ENCODE measurements at regions not wholly inside any gene's neighbourhood (a gene's known extent, or its start where the extent isn't known, plus 50 kb on each side); places are given as distances from the start of the nearest gene placed in this dataset.
"Not testable (repeated sequence)": the region's sequence is repeated elsewhere in the genome, so short reads cannot be mapped to it uniquely, and the experiment has no call there.

DNA sequence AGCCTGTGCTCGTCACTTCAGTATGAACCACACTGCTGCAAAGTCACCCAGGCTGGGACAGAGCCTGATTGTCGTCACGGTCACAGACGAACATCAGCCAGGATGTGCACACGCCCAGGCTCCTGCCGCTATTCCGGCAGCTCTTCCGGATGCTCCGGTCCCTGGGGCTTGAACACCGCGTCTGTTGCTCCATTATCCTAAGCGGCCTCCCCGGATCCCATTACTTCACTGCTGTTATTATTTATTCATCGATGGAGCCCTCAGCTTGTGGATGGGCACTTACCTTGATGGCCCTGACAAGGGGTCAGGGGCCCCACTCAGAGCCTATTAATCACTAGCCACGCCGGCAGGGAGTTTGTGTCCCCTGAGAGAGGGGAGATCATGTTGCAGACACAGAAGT, 120.8 kb upstream of the PCBD1 start:
- TF ChIP-seq, protein P1, sequence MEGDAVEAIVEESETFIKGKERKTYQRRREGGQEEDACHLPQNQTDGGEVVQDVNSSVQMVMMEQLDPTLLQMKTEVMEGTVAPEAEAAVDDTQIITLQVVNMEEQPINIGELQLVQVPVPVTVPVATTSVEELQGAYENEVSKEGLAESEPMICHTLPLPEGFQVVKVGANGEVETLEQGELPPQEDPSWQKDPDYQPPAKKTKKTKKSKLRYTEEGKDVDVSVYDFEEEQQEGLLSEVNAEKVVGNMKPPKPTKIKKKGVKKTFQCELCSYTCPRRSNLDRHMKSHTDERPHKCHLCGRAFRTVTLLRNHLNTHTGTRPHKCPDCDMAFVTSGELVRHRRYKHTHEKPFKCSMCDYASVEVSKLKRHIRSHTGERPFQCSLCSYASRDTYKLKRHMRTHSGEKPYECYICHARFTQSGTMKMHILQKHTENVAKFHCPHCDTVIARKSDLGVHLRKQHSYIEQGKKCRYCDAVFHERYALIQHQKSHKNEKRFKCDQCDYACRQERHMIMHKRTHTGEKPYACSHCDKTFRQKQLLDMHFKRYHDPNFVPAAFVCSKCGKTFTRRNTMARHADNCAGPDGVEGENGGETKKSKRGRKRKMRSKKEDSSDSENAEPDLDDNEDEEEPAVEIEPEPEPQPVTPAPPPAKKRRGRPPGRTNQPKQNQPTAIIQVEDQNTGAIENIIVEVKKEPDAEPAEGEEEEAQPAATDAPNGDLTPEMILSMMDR (conservative IDR thresholded peaks at IDR 0.05; ENCODE audit: low read length), result no peak
- no peak overlapping the region for H3K4me3 ChIP-seq (ENCODE audit: low read length)

DNA sequence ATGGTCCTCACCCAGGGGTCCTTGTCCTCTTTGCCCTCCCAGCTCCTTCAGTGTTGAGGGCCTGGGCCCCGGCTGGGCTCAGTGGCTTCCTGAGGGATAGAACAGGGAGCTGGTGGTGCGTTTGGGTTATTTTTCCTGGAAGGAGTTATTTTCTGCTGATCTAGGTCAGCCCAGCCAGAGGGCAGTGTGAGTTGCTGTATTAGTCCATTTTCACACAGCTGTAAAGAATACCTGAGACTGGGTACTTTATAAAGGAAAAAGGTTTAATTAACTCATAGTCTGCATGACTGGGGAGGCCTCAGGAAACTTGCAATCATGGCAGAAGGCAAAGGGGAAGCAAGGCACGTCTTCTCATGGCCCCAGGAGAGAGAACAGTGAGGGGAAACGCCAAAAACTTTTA, 122.4 kb upstream of the PCBD1 start:
- DNase-seq (ENCODE audit: low read depth), result no peak
- TF ChIP-seq, protein P1 (conservative IDR thresholded peaks at IDR 0.05; ENCODE audit: low read length), result no peak
- no peak overlapping the region for H3K4me3 ChIP-seq (ENCODE audit: low read length)

More for the DNA sequence above, 120.8 kb upstream of the PCBD1 start:
- no peak for DNase-seq (ENCODE audit: low read depth)

DNA sequence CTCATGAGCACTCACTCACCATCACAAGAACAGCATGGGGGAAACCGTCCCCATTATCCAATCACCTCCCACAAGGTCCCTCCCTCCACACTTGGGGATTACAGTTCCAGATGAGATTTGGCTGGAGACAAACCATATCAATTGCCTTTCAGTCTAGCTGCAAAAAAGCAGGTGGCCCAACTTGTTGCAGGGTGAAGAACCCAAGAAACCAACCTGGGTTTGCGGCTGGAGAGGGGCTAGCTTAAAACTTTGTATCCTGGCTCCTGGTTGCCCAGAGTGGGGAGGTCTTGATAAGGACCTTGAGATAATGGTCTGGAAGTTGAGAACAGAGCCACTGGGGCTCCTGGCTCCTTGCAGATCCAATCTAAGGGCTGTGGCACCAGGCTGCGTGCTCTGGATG, 122.8 kb upstream of the PCBD1 start:
- no peak overlapping the region for H3K4me3 ChIP-seq (ENCODE audit: low read length)
- TF ChIP-seq, protein P1 (conservative IDR thresholded peaks at IDR 0.05; ENCODE audit: low read length), result no peak

DNA sequence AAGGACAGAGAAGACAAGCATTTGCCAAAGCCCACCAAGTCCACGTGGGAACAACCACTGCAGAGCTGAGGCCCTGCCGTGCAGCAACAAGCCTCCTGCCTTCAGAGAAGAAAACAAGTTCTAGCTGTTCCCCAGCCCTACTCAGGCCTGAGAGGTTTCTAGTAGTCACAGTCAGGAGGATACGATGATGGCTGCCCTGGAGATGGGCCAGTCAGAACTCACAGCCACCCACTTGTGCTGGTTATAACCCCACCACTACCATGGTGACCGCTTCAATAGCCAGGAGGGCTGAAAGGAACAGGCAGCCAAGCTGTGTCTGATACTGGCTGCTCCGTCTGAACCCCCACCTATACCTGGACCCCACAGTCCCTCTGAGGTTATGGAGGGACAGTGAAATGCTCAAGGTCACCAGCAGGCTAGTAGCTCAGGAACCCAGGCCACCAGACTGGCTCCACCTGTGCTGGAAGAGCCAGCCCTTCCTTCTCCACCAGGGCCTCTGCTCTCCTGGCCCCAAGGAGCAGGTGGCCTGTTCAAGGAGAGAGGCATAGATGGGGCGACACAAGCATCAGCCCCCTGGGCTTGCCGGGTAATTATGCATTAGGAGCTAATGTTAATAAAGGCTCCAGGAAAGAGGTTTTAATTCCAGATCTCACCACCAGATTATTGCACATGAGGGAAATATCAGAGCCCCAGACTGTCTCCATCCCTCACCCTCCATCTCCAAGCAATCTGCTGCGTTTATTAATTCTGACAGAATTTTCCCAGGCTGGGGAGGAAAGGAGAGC, 125.8 kb upstream of the PCBD1 start:
- no peak overlapping the region for H3K4me3 ChIP-seq (ENCODE audit: low read length)
- no peak for DNase-seq (ENCODE audit: low read depth)
- TF ChIP-seq, protein P1 (conservative IDR thresholded peaks at IDR 0.05; ENCODE audit: low read length), result no peak

More for the DNA sequence above, 122.8 kb upstream of the PCBD1 start:
- DNase-seq (ENCODE audit: low read depth), result no peak

DNA sequence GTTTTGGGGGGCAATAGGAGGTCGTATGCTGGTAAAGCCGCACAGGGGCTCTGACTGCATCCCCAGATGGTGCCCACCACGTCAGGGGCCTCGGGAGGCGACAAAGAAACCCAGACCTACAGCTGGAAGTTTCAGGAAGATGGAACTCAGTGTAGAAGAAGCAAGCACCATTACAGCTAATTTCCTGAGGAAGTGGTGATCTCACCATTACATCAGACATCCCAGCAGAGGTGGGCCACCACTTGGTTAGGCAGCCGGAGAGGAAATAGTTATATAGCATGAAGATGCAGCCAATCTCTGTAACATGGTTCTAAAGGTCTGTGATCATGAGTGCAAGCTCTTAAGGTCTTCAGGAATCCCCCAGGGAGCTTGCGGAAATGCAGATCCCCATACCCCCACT, 127.3 kb upstream of the PCBD1 start:
- no peak overlapping the region for H3K4me3 ChIP-seq (ENCODE audit: low read length)
- TF ChIP-seq, protein P1 (conservative IDR thresholded peaks at IDR 0.05; ENCODE audit: low read length), result no peak
- DNase-seq (ENCODE audit: low read depth), result no peak

DNA sequence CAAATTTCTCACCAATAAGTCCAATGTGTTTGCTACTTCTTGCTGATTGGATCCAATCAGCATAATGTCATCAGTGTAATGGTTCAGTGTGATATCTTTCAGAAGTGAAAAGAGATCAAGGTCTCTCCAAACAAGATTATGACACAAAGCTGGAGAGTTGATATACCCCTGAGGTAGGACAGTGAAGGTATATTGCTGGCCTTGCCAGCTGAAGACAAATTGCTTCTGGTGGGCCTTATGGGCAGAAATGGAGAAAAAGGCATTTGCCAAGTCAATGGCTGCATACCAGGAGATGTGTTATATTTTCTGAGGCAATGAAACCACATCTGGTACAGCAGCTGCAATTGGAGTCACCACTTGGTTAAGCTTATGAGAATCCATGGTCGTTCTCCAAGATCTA, 131.7 kb upstream of the PCBD1 start:
- DNase-seq (ENCODE audit: low read depth); H3K4me3 ChIP-seq (ENCODE audit: low read length): not testable (repeated sequence)

DNA sequence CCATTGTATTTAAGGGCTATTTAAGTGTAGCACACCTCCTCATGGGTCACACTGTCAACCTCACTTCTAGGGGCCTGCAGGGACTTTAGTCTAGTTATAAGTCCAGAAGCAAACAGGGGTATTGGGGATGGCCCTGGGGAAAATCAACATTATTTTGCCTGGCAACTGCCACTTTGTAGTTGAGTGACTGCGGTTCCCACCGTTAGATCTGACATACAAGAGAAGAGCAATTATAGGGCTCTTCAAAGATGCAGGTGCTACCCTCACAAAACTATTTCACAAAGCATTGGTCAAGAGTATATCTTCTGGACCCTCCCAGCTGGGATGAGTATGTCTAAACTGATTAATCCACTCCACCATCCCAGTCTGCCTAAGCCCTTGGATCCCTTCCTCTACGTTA, 133.0 kb upstream of the PCBD1 start:
- TF ChIP-seq, protein P1 (conservative IDR thresholded peaks at IDR 0.05; ENCODE audit: low read length), result no peak
- DNase-seq (ENCODE audit: low read depth), result no peak
- no peak overlapping the region for H3K4me3 ChIP-seq (ENCODE audit: low read length)
